HG03521 (cell line): ENCODE measurements at regions not wholly inside any gene's neighbourhood (a gene's known extent, or its start where the extent isn't known, plus 50 kb on each side); places are given as distances from the start of the nearest gene placed in this dataset.
"Not testable (repeated sequence)": the region's sequence is repeated elsewhere in the genome, so short reads cannot be mapped to it uniquely, and the experiment has no call there.

ENCODE experiments used
- ATAC-seq: cut with Tn5 transposase; IDR thresholded peaks from one replicate; pipeline ENCODE4 v1.9.1; 2021; ENCODE audit warnings: mild to moderate bottlenecking, moderate library complexity; ENCODE audit not compliant: unreplicated experiment

DNA sequence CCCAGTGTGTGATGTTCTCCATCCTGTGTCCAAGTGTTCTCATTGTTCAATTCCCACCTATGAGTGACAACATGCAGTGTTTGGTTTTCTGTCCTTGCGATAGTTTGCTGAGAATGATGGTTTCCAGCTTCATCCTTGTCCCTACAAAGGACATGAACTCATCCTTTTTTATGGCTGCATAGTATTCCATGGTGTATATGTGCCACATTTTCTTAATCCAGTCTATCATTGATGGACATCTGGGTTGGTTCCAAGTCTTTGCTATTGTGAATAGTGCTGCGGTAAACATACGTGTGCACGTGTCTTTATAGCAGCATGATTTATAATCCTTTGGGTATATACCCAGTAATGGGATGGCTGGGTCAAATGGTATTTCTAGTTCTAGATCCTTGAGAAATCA, 134.3 kb downstream of the CCDC71L start:
- not testable (repeated sequence) for ATAC-seq

DNA sequence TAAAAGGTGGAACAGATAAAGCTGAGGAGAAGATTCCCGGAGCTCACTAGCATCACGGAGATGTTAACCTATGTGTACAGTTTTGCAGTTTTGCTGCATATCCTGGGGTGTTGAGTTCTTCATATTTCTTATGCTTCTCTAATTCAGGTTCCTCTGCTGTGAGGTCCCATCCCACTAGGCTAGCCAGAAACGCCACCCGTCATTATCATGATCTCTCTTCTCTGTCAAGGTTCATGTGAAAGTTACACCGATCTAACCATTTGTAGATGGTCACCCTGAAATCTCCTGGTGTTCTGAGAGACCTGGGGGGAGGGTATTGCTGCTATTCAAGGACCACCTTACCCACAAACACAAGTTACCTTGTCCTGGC, 136.3 kb downstream of the CCDC71L start:
- ATAC-seq, result no peak

- ATAC-seq, result no peak
Observed at GRCh38 chr7:106523482-106523881, 137.5 kb downstream of the CCDC71L start.

DNA sequence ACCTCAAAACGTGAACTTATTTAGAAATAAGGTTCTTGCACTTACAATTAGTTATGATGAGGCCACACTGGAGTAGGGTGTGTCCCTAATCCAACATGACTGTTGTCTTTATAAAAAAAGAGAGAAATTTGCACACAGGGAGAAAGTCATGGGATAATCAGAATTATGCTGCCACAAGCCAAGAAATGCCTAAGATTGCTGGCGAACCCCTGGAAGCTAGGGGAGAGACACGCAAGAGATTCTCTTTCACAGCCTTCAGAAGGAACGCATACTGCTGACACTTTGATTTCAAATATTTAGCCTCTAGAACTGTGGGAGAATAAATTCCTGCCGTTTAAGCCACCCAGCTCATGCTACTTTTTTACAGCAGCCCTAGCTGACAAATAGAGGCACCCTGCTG, 138.3 kb downstream of the CCDC71L start:
- no peak for ATAC-seq

- ATAC-seq, result no peak
Observed at GRCh38 chr7:106521541-106521940, 139.4 kb downstream of the CCDC71L start.

DNA sequence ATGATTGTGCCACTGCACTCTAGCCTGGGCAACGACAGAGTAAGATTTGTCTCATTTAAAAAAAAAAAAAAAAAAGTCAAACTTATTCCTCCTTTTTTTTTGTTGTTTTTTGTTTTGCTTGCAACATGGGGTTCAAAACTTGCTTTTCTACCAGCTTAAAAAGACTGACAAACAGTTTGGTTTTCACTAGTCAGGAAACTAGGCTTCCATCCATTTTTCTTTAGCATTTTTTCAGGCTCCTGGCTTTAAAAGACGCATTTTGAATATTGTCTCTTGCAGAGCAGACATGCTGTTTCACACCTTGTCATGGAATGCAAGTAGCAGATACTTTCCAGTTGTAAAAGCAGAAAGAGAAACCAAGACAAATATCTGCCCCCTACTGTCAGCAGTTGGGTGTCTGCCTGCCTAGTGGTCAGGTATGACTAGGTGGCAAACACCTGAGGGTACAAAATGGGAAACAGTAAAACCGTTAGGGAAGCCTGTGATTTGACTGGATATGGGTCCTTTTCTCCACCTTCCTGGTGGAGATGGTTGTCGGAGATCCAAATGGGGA, 139.9 kb downstream of the CCDC71L start:
- ATAC-seq, result no peak

DNA sequence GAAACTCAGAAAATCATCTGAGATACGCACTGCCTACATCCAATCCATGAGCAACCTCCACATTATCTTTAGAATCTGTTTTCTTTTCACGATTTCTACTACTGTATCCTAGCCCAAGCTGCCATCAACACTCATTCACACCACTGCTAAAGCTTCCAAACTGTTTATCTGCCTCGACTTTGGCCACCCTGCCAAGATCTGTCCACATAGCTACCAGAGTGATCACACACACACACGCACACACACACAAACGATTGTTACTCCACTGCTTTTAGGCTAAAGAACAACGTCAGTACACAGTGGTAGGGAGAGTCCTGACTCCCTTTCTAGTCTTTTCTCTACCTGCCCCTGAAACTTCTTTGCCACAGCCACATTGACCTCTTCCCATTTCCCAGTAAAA, 142.0 kb downstream of the CCDC71L start:
- ATAC-seq, result no peak

- no peak for ATAC-seq
Observed at GRCh38 chr7:106518239-106518638, 142.7 kb downstream of the CCDC71L start.

DNA sequence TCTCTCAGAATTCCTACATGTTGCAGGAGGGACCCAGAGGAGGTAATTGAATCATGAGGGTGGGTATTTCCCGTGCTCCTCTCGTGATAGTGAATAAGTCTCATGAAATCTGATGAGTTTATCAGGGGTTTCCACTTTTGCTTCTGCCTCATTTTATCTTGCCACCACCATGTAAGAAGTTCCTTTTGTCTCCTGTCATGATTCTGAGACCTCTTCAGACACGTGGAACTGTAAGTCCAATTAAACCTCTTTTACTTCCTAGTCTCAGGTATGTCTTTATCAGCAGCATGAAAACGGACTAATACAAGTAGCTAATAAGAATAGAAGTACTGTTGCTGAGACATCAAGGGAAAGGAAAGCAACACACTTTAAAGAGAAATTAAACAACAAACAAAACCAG, 143.4 kb downstream of the CCDC71L start:
- ATAC-seq, result no peak

DNA sequence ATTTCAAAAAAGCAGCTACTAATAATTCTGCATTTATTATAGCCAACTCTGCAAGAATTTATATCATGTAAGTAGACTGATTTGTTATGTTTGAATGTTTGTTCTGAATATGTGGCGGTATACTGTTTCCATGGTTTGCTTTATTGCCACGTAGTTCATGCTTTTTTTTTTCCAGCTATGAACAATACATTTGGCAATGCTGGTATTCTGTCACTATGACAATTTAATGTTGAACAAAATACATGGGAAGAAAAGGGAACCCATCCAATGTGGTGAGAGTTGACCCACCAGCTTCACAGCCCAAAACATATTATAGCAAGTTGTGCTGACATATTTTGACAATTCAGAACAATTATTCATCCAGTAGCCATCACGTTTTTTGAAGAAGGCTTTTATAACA, 145.6 kb downstream of the CCDC71L start:
- ATAC-seq, result no peak

- ATAC-seq, result no peak
Observed at GRCh38 chr7:106514881-106515280, 146.1 kb downstream of the CCDC71L start.

DNA sequence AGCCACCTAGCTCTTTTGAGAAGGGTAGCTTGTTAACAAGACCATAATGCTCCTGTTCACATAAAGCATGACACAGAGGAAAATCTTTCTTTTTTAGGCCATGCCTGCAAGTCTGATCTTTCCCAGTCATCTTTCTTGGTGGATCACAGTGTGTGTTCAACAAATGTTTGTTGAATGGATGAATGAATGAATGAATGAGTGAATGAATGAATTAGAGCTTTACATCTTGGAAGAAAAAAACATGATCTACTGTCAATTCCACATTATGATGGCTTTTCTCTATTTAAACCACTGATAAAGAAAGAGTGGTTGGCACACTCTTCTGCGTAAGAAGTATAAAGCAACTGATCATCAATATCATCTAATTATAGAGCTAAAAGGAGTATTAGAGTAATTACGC, 148.7 kb downstream of the CCDC71L start:
- no peak for ATAC-seq

GRCh38 chr7:106504645-106505044, 156.3 kb downstream of the CCDC71L start:
- no peak for ATAC-seq

- ATAC-seq, result no peak
Observed at GRCh38 chr7:106504207-106504606, 156.8 kb downstream of the CCDC71L start.

- no peak for ATAC-seq
Observed at GRCh38 chr7:106503626-106504025, 157.3 kb downstream of the CCDC71L start.

DNA sequence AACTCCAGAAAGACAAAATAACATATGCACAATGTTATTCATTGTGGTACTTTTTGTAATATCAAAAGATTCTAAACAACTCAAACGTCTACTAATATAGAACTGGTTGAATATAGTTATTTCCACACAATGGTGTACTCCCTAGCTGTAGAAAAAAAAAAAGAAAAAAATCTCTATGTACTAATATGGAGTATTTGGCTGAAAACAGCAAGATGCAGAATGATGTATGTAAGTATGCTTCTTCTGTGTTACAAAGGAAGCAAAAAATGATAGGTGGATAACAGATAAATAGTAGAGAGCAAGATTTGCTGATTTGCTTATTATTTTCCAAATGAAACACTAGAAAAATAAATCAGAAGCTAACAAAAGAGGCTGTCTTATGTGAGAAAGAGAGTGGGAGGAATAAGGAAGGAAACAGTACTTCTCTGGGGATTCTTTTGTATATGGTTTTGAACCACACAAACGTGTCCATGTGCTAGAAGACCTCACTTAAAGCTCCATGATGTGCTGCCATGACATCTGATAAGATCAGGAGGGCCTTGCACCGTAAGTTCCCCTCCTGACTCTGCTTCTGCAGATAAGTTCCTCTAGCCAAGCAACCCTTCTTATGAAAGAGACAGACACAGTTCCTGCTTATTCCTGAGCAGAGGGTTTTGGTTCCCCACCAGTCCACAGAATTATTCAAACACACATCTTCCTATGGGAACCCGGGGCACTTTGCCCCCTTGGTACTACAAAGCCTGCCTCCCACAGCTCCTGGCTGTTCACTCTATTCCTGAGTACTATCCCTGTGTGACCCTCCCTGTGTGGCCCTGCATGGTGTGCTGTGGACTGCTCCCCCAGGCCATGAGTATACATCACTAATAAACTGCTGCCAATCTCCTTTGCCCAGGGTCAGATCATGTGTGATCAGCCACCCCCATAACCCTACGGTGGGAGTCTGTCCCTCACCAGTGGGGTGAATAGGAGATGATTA, 159.1 kb downstream of the CCDC71L start:
- ATAC-seq, result no peak

GRCh38 chr7:106499897-106500296, 161.1 kb downstream of the CCDC71L start:
- ATAC-seq, result no peak

DNA sequence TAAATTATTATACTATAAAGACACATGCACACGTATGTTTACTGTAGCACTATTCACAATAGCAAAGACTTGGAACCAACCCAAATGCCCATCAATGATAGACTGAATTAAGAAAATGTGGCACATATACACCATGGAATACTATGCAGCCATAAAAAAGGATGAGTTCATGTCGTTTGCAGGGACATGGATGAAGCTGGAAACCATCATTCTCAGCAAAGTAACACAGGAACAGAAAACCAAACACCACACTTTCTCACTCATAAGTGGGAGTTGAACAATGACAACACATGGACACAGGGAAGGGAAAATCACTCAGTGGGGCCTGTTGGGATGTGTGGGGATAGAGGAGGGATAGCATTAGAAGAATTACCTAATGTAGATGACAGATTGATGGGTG, 163.0 kb downstream of the CCDC71L start:
- ATAC-seq, result not testable (repeated sequence)

GRCh38 chr7:106493041-106493731, 167.8 kb downstream of the CCDC71L start:
- ATAC-seq, result no peak

DNA sequence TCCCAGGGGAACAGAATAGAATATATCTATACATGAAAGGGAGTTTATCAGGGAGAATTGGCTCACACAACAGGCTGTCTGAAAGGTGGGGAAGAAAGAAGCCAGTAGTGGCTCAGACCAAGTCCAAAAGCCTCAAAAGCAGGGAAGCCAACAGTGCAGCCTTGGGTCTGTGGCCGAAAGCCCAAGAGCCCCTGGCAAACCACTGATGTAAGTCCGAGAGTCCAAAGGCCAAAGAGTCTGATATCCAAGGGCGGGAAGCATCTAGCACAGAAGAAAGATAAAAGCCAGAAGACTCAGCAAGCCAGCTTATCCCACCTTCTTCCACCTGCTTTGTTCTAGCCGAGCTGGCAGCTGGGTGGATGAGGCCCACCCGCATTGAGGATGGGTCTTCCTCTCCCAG, 172.5 kb downstream of the CCDC71L start:
- ATAC-seq, result no peak

GRCh38 chr7:106487892-106488291, 173.1 kb downstream of the CCDC71L start:
- ATAC-seq, result no peak

- ATAC-seq, result no peak
Observed at GRCh38 chr7:106486331-106486730, 174.6 kb downstream of the CCDC71L start.
